GM12891 (cell line): ENCODE measurements at regions not wholly inside any gene's neighbourhood (a gene's known extent, or its start where the extent isn't known, plus 50 kb on each side); places are given as distances from the start of the nearest gene placed in this dataset.

Source experiments
- PAX5 ChIP-seq: IDR thresholded peaks from 2 replicates; pipeline ENCODE4 v1.6.1; 2011; ENCODE audit warnings: low read length, moderate library complexity, mild to moderate bottlenecking; ENCODE audit not compliant: insufficient read depth, severe bottlenecking
- POLR2A ChIP-seq: IDR thresholded peaks from 2 replicates; pipeline ENCODE4 v1.6.1; 2011; ENCODE audit warnings: low read depth, low read length, control low read depth
- POLR2AphosphoS5 ChIP-seq: IDR thresholded peaks from 2 replicates; pipeline ENCODE4 v1.6.1; 2011; ENCODE audit warnings: low read depth, low read length, control low read depth
- TAF1 ChIP-seq: IDR thresholded peaks from 2 replicates; pipeline ENCODE4 v1.6.1; 2011; ENCODE audit warnings: low read depth, low read length, control low read depth

DNA sequence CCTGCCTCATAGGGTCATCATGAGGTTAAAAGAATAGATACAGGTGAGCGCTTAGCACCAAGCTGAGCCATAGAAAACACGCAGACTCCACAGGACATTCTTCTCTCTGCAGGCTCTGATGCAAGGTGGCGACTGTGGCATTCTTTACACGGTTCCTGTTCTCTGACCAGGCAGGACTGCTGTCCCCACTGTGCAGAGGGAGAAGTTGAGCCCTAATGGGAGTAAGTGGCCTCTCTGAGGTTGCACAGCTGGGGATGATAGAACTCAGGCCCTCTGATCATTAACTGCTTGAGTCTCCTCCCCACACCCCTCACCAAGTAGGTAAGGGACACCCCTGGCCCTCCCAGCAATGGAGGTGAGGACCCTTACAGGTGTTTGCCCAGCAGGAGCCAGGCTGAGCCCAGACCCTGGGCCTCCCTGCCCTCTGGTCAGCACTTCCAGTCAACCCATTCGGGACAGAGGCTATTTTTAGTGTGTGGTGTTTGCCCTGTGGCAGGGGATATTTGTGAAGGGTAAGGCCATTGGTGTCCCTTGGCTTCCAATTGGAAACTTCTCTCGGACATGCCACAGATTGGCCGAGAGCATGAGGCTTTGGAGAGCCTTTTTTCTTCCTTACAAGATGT, 116.8 kb downstream of the VEGFA start:
- no peak for TF ChIP-seq PAX5
- TF ChIP-seq POLR2A, result no peak
- no peak for TF ChIP-seq POLR2AphosphoS5
- no peak for TF ChIP-seq TAF1
